Stimulated activated CD8-positive, alpha-beta memory T cell treated with anti-CD3 and anti-CD28 coated beads, Interleukin-2, amount 100 ng/mL, for 48 hours (primary cell): ENCODE measurements at regions not wholly inside any gene's neighbourhood (a gene's known extent, or its start where the extent isn't known, plus 50 kb on each side); places are given as distances from the start of the nearest gene placed in this dataset.

Experiments used
- DNase-seq, 2 donors: peaks; one replicate each; pipeline ENCODE4 v3.0.0-alpha.2; 2020; ENCODE audit warnings: low read depth in 2 of 2

GRCh38 chr2:121966663-121967062 is 211.2 kb downstream of the TSN start:
- no peak for DNase-seq

DNA sequence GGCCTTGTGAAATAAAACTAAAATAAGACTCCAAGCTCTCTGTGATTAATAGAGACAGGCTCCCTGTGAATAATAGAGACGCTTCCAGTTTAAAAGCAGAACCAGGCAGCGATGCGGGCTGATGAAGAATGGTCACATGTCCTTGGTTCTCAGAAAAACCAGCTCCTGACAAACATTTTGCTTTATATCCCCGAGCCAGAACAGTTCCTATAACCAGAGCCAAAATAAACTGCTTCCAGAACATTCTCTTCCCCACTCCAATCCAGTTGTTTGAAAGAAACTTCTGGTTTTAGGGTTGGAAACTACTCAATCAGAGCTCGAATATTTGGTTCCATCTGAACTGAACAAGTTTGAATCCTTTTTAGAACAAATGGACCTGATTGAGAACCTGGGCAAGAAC is 213.7 kb downstream of the TSN start:
- no peak for DNase-seq

- no peak for DNase-seq
These were observed 214.6 kb downstream of the TSN start for GRCh38 chr2:121969766-121970639.

DNA sequence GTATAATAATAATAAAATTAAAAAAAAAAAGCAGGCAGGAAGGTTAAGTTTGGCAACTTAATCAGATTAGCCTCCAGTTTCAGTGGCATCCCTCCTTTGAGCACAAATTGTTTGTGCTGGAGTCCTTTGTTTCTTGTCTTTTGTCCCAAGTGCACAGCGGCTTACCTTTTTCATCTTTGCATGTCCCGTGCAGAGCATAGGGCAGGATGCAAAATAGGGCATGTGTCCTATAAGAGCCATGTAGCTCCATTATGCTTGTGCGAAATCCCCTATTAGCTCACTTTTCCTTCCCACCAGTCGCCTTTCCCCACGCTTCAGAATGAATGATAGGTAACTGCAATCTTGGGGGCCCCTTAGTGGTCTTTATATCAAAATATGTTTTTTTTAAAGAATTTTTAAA is 216.8 kb downstream of the TSN start:
- no peak for DNase-seq

DNA sequence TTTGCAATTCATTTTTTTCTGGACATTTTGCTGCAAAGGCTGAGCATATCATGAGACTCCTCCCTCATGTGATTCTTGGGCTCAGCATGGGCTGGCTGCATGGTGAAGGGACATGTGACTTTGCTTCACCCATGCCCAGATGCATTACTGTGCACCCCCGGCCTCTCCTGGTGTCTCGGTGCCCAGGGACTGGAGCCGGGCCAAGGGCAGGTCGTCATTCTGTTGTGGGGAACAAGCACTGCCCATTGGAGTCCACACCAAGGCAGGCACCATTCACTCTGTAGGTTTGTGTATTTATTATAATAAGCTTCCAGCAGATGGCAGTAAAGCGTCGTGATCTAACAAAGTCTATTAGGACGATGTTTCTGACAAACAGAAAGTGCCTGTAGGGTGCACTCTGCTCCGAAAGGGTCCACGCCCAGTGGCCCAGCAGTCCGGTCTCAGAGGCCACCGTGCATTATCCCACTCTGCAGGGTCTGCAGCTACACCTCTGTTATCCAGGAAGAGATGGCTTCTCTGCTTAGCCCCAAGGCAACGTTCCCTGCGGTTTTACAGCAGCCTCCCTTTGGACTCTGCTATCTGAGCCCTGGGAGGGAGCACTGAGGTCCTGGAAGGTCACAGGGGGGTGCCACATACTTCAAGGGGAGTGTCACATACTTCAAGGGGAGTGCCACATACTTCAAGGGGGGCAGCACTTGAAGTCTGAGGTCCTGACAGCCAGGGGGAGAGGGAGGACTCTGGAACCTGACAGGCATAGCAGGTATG is 219.6 kb downstream of the TSN start:
- DNase-seq, result peak; percentile 1 to 4

- DNase-seq, result no peak
These were observed 221.5 kb downstream of the TSN start for GRCh38 chr2:121976926-121977325.

- no peak for DNase-seq
These were observed 221.9 kb downstream of the TSN start for GRCh38 chr2:121977326-121977725.

- no peak for DNase-seq
These were observed 237.2 kb downstream of the TSN start for GRCh38 chr2:121992700-121993099.

- DNase-seq, result no peak
These were observed 238.2 kb downstream of the TSN start for GRCh38 chr2:121993682-121994081.

DNA sequence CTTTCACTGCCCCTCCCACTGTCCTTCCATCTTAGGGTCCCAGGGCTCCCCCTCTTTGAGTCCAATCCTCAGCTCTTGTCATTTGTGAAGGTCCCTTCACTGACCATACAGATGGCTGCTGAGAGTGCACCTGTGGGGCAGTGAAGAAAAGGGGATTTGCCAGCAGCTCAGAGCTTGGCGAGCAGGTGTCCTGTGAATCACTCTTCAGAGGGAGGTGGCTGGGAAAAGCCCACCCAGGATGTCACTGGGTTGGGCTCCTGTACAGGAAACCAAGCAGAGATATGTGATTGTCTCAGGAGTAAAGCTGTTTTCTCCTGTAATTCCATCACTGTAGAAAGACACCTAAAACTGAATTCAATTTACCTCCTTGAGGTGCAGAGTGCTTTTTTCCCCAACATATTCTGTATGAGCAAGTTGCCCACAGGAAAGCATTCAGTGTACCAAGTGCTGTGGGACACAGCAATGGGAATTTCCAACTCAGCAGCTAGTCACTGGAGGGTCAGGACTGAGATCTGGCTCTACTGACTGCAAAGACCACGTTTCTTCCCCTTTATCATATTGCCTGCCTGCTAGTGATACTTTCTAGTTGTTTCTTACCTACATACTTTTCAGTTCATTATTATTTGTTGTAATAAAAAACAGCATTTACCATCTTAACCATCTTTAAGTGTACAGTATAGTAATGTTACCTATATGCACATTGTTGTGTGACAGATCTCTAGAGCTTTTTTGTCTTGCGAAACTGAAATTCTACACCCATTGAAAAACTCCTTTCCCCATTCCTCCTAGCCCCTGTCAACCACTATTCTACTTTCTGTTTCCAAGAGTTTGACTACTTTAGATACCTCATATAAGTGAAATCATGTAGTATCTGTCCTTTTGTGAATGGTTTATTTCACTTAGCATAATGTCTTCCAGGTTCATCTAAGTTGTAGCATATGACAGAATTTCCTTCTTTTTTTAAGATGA is 239.1 kb downstream of the TSN start:
- no peak for DNase-seq

DNA sequence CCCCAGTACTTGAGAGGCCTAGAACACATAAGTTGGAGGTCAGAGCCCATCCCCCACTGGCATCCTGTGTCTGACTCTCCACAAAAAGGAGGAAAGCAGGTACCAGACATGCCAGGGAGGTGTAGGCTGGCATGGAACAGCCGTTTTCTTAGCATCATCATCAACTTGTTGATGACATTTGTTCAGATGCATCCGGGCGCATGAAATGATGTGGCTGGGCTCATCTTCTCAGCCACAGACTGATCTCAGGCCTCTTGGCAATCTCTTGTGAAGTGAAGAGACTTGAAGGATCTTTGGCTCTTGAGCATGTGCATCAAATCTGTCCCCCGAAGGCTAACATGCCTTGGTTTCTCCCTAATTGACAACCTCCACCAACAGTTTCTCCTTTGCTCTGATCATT is 243.3 kb downstream of the TSN start:
- DNase-seq, result no peak

GRCh38 chr2:121999264-121999663 is 243.8 kb downstream of the TSN start:
- no peak for DNase-seq

GRCh38 chr2:122000556-122001340 is 245.3 kb downstream of the TSN start:
- DNase-seq, result no peak

DNA sequence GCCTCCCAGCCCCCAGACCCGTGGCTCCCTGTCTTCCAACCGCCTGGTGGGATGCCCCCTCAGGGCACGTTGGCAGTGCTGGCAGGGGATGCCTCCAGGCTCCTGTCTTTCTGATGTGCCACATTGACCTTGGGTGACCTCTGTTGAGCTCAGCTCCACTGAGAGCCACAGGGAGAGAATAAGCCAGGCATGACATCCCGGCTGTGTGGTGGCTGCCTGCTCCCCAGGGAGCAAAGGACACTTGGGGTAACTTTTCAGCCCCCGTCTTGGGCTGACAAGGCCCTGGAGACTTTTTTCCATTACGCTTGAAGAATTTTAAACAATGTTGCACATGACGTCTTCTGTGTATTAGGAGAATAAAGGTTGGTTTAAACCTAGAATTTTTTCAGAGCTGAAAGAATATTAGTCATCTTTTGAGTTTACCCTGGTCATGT is 246.0 kb downstream of the TSN start:
- DNase-seq, result no peak

DNA sequence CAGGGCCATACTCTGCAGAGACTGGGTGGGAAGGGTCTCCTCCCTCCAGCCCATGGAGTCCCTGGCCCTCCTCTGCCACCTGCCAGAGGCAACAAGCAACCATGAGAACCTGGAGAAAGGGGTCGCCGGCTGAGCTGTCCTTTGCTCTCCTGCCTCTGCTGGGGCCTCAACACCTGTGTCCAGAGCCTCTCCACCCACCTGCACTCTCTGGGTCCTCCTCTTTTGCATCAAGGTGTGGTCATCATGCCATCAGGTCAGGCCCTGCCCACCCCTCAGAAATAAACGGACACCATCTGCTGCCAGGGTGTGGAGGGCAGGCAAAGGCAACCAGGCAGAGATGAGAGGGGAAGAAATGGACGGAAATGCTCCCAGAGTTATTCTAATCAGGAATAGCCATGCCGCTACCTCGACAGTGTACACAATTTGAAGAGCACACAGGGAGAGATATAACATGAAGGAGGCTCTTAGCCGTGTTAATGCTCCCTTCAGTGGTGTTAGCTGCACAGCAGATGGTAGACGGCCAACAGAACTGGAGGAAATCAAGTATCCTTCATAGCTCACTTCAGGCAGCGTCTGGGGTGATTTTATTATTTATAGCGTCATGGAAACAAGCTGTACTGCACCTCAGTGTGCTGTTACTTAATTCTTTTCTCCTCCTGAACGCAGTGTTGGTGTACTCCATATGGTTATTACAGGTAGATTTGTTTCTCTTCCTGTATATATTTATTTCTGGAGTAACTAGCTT is 247.9 kb downstream of the TSN start:
- DNase-seq, result no peak

- no peak for DNase-seq
These were observed 251.7 kb downstream of the TSN start for GRCh38 chr2:122007126-122007525.

- no peak for DNase-seq
These were observed 252.1 kb downstream of the TSN start for GRCh38 chr2:122007577-122007976.

- no peak for DNase-seq
These were observed 254.1 kb downstream of the TSN start for GRCh38 chr2:122009561-122009960.

DNA sequence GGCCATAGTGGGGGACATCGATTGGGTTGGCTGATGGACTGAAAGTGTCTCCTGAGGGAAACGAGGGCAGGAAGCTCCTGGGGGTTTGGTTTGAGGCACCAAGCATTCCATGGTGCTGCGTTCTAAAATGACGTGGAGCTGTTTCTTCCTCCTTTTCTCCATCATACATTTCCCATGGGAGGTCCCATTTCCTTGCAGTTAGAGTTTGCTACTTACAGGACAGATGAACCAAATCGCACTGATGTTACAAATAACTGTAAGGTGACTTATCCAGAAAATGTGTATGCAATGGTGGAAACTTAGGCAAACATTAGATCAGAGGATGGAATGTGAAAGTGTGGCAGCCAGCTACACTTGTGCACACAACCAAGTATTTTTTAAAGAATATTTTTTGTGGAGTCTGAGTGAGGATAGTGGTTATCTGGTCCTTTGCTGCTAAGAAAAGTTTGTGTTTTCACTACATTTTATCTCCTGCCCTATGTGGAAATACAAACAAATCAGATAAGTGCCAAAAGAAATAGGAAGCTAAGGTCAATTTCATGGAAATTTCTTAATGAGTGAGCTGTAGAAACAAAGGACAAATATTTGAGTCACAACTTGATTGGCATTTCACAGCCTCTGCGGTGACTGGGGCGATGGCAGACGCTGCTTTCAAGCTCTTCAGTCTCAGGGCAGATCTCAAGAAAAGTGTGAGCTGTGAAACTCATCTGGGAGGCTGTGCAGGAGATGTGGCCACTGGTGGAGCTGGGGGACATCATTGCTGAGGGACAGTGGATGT is 256.2 kb downstream of the TSN start:
- no peak for DNase-seq

DNA sequence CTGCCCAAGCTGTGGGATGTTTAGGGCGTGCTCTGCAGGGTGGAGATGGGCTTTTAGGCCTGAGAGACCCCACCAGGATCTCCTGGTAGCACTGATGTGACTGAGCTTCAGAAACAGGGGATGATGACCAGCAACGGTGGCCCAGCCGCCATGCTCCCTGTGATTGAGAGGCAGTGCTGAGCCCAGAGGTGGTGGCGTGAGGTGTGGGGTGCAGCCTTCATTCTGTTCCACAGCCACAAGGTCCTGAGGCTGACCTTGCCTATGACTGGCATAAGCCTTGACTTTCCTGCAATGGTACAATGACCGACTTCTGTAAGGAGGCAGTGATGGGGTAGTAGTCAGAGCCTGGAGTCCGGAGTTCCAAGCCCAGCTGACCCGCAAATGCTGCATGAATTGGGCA is 263.3 kb downstream of the TSN start:
- DNase-seq, result no peak
